ENCODE measurements at regions not wholly inside any gene's neighbourhood (a gene's known extent, or its start where the extent isn't known, plus 50 kb on each side); places are given as distances from the start of the nearest gene placed in this dataset.

DNA sequence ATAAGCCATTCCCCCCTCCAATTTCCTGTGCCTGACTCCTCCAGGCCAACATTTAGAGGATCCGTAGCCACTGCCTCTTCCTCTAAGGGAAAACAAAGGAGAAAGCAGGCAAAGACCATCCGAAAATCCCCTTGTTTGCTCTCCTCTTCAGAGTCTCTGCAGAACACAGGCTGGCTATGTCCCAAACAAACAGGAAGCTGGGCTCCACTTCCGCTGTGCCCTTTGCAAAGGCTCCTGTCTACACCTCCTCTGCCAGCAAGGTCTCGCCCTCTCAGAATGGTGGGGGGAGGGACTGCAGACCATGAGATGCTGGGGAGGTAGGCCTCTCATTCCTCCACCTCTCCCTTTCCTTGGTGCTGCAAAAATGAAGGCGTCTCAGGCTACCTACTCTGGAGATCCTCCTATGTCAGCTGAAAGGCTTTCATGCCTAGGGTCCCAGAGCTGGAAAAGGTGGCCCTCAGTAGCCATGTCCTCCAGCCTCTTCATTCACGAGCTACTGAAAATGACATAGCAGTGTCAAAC, 596.2 kb downstream of the BUD13 start:
- no peak for DNase-seq (ENCODE audit: low read depth in 3 of 3, low spot score in 2 of 3)

GRCh38 chr11:116175707-116176106, 597.1 kb downstream of the BUD13 start:
- no peak for DNase-seq (ENCODE audit: low read depth in 3 of 3, low spot score in 2 of 3)

GRCh38 chr11:116173941-116174911, 598.6 kb downstream of the BUD13 start:
- no peak for DNase-seq (ENCODE audit: low read depth in 3 of 3, low spot score in 2 of 3)

DNA sequence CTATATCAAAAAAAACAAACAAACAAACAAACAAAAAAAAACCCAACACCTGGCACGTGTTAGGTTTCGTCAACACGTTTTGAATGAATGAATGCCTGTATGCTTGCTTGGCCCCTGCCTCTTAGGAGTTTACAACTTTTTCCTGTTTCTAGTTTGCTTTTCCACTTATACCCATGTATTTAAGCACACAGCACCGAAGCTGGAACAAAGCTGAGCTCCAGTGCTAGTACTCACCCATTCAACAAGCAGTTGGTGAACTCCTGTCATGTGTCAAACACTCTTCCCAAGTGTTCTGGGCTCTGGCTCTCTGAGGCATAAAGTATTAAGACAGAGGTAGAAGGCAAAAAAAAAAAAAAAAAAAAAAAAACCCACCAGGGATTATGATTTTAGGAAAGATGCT, 599.3 kb downstream of the BUD13 start:
- DNase-seq (ENCODE audit: low read depth in 3 of 3, low spot score in 2 of 3), result no peak

DNA sequence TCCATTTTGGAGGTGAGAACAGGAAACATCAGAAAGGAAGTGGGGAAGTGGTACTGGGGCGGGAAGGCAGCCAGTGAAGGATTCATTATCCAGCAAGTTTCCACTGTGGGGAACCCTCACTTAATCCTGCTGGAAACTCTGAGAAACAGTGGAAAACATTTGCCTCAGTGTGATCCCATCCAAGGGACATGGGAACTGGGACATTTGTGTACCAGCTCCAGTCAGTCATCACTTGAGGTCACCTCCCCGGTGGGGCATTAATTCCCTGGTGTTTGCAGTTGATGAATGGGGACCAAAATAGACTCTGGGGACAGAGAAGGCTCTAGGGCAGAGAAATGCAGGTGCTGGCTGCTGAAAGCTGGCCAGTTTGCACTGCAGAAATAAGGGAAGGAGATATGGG, 599.9 kb downstream of the BUD13 start:
- no peak for DNase-seq (ENCODE audit: low read depth in 3 of 3, low spot score in 2 of 3)

- DNase-seq (ENCODE audit: low read depth in 3 of 3, low spot score in 2 of 3), result no peak
Measured at GRCh38 chr11:116172156-116172555, 600.6 kb downstream of the BUD13 start.

DNA sequence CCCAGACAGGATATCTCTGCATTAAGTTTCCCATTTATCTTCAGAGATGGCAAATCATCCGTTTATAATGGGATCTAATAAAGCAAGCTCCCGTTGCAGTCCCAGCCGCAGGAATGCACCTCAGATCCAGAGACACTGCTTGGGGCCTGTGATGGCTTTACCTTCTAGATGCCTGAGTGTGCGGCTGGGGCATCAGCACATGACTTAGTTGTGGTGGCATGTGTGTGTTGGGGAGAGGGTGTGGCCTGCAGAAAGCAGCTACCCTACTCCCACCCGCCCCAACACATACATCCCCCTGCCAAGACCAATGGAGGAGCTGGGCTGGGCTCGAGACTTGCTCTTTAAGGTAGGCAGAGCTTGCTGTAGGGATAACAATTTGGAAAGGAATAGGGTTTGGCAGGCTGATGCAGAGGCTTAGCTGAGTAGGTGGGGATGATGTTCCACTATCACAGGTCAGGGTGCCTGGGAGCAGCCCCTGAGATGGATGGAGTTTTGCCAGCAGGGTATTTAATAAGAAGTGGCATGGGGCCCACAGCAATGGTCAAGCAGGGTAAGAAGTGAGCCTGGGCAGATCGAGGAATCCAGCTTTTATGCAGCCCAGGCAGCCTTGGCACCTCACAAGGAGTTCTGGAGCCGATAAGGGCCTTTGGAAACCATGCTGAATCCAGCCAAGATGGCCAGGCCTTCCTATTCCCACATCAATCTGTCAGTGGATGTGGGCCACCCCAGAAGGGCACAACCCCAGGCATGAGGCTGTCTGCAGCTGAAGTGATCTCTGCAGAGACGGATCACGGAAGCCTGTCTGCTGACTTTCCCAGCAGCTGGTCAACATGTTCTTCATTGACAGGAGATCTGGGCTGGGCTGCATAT, 601.3 kb downstream of the BUD13 start:
- DNase-seq (ENCODE audit: low read depth in 3 of 3, low spot score in 2 of 3), result no peak

- DNase-seq (ENCODE audit: low read depth in 3 of 3, low spot score in 2 of 3), result no peak
Measured at GRCh38 chr11:116170526-116171120, 602.2 kb downstream of the BUD13 start.

- no peak for DNase-seq (ENCODE audit: low read depth in 3 of 3, low spot score in 2 of 3)
Measured at GRCh38 chr11:116169776-116170175, 603.0 kb downstream of the BUD13 start.

DNA sequence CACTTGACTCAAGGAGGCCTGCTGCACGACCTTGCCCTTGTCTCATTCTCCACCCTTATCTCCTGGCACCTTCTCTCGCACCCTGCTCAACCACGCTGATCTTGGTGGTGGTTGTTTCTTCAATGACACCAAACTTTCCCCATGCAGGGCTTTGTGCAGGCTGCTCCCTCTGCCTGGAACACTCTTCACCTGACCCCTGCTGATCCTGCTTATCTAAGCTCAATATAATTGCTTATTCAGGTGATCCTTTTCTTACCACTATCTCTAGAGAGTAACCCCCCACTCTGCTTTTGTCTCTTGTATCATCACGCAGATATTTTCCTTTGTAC, 604.4 kb downstream of the BUD13 start:
- no peak for DNase-seq (ENCODE audit: low read depth in 3 of 3, low spot score in 2 of 3)

GRCh38 chr11:116167706-116168458, 604.9 kb downstream of the BUD13 start:
- DNase-seq (ENCODE audit: low read depth in 3 of 3, low spot score in 2 of 3), result no peak

GRCh38 chr11:116166573-116167465, 606.0 kb downstream of the BUD13 start:
- no peak for DNase-seq (ENCODE audit: low read depth in 3 of 3, low spot score in 2 of 3)

DNA sequence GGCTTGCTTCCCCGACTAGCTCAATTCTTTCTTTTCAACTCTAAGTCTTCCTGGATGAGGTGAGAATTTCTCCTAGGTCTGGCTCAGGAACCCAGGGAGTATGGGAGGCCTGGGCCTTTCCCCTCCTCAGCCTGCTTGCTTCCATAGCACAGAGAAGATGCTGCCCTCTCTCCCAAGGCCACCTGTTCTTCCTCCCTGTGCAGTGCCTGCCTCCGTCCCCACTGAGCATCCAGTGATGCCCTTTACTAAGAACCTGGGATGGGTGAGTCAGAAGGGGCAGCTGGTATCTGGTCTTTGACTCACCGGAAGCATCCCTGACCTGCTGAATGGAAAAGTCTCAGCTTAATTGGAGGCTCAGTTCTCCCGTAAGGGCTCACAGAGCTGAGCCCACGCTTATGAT, 607.9 kb downstream of the BUD13 start:
- DNase-seq (ENCODE audit: low read depth in 3 of 3, low spot score in 2 of 3), result no peak

DNA sequence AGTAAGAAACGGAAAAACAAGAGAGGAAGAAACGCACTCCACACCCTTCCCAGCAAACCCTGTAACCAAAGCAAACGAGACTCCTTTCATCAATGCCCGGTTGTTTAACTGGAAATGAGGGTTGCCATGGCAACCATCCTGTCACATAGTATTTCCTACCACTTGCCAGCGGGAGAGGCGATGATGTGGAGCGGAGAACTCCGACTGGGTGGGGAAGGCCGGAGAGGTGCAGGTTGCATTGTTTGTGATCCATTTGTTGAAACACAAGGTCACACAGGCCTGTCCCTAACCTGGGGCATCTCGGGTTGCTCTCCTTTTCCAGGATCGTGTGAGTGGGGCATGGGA, 609.9 kb downstream of the BUD13 start:
- DNase-seq (ENCODE audit: low read depth in 3 of 3, low spot score in 2 of 3), result peak; percentile 45 to 67 (median 53)

DNA sequence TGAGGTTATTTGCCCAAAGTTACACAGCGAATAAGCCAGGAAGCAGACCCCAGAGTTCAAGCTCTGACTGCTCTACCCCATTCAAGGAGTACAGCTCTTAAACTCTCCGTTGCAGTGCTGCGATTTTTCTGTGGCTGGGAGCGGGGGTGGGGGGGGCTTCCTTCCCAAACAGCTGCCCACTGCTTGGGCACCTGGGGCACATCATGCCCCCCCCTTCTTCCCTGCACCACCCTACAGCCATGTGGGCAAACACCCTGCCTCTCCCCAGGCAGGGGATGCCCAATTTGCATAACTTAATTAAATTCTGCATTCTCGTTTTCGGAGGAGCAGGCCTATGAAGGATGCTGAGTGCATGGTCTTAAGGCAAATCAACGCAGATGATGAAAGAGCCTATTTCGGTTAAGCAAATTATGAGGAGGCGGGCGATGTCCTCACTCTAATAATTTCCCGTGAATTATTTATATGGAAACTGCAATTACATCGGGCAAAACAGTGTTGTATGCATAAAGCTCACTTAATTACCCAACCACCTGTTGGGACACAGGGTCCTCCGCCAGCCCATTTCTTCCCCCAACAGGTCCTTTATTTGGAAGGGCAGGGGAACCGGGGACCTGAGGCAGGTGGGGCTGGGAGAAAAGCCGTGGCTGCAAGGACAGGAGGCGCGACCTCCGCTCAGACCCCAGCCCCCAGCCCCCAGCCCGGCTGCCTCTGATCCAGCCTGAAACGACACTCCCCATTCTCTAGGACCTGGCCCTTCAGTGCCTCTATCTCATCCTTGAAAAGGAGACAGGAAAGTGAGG, 610.5 kb downstream of the BUD13 start:
- DNase-seq (ENCODE audit: low read depth in 3 of 3, low spot score in 2 of 3), result no peak

DNA sequence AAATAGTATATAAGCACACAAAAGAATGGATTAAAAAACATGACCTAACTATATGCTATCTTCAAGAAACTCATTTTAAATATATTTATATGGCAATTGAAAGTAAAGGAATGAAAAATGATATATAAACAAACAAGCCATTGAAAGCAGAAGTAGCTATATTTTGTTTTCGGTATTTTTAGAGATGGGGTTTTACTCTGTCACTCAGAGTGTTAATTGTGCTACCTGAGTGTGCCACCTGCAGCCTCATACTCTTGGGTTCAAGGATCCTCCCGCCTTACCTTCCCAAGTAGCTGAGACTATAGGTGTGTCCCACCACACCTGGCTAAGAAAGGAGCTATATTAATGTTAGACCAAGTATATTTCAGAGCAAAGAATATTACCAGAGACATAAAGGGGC, 624.1 kb downstream of the BUD13 start:
- DNase-seq (ENCODE audit: low read depth in 3 of 3, low spot score in 2 of 3), result no peak

DNA sequence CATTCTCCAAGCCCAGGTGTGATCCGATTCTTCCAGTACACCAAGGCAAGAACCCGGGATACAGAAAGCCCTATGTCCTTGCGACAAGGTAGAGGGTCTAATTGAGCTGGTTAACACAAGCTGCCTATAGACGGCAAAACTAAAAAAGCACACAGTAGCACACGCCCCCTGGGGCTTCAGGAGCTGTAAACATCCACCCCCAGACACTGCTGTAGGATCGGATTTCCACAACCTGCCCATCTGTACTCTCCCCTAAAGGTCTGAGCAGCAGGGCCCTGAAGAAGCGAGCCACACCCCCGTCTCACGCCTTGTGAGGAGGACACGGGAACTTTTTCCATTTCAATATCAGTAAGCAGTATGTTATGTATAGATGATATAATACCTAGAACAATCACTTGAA, 624.7 kb downstream of the BUD13 start:
- no peak for DNase-seq (ENCODE audit: low read depth in 3 of 3, low spot score in 2 of 3)

- no peak for DNase-seq (ENCODE audit: low read depth in 3 of 3, low spot score in 2 of 3)
Measured at GRCh38 chr11:116145187-116145865, 627.5 kb downstream of the BUD13 start.
